GM12878 (cell line): ENCODE measurements at regions not wholly inside any gene's neighbourhood (a gene's known extent, or its start where the extent isn't known, plus 50 kb on each side); places are given as distances from the start of the nearest gene placed in this dataset.

Experiments
- CEBPB ChIP-seq, 2 experiments: fragments of 150-350 bp in 1 of 2; IDR thresholded peaks; 2 replicates each; pipeline ENCODE4 v1.6.1; 2012 to 2014; ENCODE audit warnings: low read depth in 2 of 2, low read length in 2 of 2, borderline replicate concordance in 1 of 2, inconsistent platforms in 1 of 2
- RAD51 ChIP-seq: fragments of 450-650 bp; IDR thresholded peaks from 2 replicates; pipeline ENCODE4 v1.6.1; 2016; ENCODE audit warnings: moderate library complexity, mild to moderate bottlenecking, inconsistent platforms
- RCOR1 ChIP-seq: conservative IDR thresholded peaks from 2 replicates; pipeline ENCODE4 v1.6.1; 2012; ENCODE audit warnings: low read depth, low read length, improper control_type of control experiment
- TF ChIP-seq, protein P1 (sequence below): fragments of 450-650 bp; IDR thresholded peaks from 2 replicates; pipeline ENCODE4 v1.6.1; 2016; ENCODE audit warnings: mild to moderate bottlenecking
- TF ChIP-seq, protein P2 (sequence below), 3 experiments: IDR thresholded peaks in 2 of 3; conservative IDR thresholded peaks in 1 of 3; 2 replicates each; pipeline ENCODE4 v1.5.1; 2011; ENCODE audit warnings: low read depth in 3 of 3, low read length in 3 of 3, mild to moderate bottlenecking in 3 of 3, control low read depth in 2 of 3, moderate library complexity in 2 of 3, inconsistent platforms in 1 of 3, mixed read lengths in 1 of 3; ENCODE audit not compliant: control insufficient read depth in 2 of 3, insufficient read depth in 1 of 3; ENCODE audit errors: extremely low read depth in 1 of 3

DNA sequence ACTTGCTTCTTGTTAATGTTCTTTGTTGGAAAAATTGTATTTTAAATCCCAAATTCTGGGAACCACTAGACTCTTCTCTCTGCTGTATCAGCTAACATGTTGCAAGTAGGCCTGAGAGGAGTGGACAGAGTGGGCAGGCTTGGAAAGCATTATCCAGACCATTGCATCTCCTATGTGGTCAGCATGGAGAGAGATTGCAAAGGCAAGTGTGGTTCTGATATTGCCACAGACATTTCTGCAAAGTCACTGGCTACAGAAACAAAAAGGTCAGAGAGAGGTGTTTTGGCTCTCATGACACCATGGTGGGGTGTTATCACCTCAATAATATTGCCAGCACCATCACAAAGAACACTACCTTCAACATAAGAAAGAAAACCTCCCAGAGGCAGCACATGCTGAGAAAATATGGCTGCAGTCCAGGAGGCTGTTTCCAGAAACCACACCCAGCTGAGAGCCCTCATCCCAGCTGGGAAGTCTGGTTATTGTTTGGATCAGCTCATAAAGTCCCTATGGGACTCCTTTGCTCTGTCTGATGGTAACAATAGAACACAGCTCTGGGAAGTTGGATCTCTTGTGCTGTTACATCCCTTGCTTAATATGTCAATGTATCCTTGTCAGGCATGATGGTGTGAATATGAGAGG is 78.2 kb upstream of the TBX18 start:
- no peak for TF ChIP-seq RAD51
- TF ChIP-seq RCOR1, result no peak
- TF ChIP-seq CEBPB (IDR thresholded peaks at IDR 0.05; ENCODE audit: borderline replicate concordance in 1 of 2, low read depth in 2 of 2, low read length in 2 of 2), result no peak
- TF ChIP-seq, protein P1, sequence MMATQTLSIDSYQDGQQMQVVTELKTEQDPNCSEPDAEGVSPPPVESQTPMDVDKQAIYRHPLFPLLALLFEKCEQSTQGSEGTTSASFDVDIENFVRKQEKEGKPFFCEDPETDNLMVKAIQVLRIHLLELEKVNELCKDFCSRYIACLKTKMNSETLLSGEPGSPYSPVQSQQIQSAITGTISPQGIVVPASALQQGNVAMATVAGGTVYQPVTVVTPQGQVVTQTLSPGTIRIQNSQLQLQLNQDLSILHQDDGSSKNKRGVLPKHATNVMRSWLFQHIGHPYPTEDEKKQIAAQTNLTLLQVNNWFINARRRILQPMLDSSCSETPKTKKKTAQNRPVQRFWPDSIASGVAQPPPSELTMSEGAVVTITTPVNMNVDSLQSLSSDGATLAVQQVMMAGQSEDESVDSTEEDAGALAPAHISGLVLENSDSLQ, result no peak
- TF ChIP-seq, protein P2, sequence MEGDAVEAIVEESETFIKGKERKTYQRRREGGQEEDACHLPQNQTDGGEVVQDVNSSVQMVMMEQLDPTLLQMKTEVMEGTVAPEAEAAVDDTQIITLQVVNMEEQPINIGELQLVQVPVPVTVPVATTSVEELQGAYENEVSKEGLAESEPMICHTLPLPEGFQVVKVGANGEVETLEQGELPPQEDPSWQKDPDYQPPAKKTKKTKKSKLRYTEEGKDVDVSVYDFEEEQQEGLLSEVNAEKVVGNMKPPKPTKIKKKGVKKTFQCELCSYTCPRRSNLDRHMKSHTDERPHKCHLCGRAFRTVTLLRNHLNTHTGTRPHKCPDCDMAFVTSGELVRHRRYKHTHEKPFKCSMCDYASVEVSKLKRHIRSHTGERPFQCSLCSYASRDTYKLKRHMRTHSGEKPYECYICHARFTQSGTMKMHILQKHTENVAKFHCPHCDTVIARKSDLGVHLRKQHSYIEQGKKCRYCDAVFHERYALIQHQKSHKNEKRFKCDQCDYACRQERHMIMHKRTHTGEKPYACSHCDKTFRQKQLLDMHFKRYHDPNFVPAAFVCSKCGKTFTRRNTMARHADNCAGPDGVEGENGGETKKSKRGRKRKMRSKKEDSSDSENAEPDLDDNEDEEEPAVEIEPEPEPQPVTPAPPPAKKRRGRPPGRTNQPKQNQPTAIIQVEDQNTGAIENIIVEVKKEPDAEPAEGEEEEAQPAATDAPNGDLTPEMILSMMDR (IDR thresholded peaks at IDR 0.05 in 2 of 3, conservative IDR thresholded peaks at IDR 0.05 in 1 of 3; ENCODE audit: control insufficient read depth in 2 of 3, extremely low read depth in 1 of 3, insufficient read depth in 1 of 3, low read depth in 3 of 3, low read length in 3 of 3), result no peak
